ENCODE measurements at regions not wholly inside any gene's neighbourhood (a gene's known extent, or its start where the extent isn't known, plus 50 kb on each side); places are given as distances from the start of the nearest gene placed in this dataset.
A peak's percentile ranks its signal among the peaks of the same experiment; 100 is the strongest.

DNA sequence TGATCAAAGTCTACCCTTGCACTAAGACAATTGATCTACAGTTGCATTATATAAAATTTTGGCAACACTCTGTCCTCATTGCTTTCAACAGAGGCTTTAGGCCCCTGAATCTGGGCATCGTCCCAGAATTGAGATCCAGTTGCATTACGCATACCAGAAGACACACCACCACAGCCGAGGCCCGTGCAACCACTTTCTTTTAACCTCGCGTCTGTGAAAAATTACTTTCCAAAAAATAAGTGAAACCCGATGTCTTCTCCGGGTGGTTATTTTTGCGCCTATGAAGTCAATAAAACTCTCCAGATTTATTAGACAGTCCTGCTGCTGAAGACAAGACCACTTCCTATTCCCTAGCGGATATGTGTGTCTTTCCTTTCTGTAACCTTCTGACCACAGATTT lies 52.1 kb upstream of the NFIB start:
- CTCF ChIA-PET = no interaction called here
- Histone ChIP-seq H3K4me3 (ENCODE audit: low read length) (no peak overlapping the region), H3K27me3 (ENCODE audit: insufficient read depth, low read length, poor library complexity, severe bottlenecking) (no peaks in the 10 kb centered on the region), H3K9me3 (ENCODE audit: low read length) (no peaks in the 10 kb centered on the region), H3K4me1 (ENCODE audit: insufficient read depth, low read length) (no peaks in the 10 kb centered on the region), H3K27ac (ENCODE audit: low read depth, low read length) (no peak overlapping the region), H3K36me3 (ENCODE audit: insufficient read depth, low read length) (no peaks in the 10 kb centered on the region)
- H3K4me1 Mint-ChIP-seq = no peaks in the 10 kb centered on the region
- peak overlapping the region in 1 of 8 donors; percentile 31 for H3K27ac Mint-ChIP-seq
- H3K9me3 Mint-ChIP-seq = peaks cover 0 to 5% (median 2%) of the 10 kb centered on the region in 5 donors
- POLR2A ChIA-PET = no interaction called here
- peaks cover 12 to 14% of the 10 kb centered on the region in 2 donors for H3K27me3 Mint-ChIP-seq
- H3K4me3 Mint-ChIP-seq = no peak overlapping the region
- peaks cover 0 to 2% (median 0%) of the 10 kb centered on the region in 3 donors for H3K36me3 Mint-ChIP-seq
- no peak for DNase-seq

DNA sequence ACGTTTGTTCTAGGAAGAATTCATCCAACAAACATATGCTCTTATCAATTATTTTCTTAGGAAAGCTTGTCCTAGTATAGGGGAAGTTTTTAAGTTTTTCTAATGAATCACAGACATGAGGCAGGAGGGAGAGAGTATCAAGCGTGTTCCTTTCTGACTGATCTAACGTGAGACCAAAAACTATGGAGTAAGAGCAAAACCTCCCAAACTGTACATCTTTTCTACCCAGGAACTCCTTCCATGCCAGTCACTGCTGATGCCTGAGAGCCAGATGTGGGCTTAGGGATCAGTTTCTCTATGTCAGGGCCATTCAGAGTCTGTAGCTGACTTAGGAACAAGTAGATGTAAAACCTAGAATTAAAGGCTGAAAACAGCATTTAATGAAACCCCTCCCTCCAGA lies 51.7 kb upstream of the NFIB start:
- no peak for DNase-seq
- Histone ChIP-seq H3K9me3 (ENCODE audit: low read length) (no peaks in the 10 kb centered on the region), H3K36me3 (ENCODE audit: insufficient read depth, low read length) (no peaks in the 10 kb centered on the region), H3K4me3 (ENCODE audit: low read length) (no peak overlapping the region), H3K27me3 (ENCODE audit: insufficient read depth, low read length, poor library complexity, severe bottlenecking) (no peaks in the 10 kb centered on the region), H3K4me1 (ENCODE audit: insufficient read depth, low read length) (no peaks in the 10 kb centered on the region), H3K27ac (ENCODE audit: low read depth, low read length) (no peak overlapping the region)
- Mint-ChIP-seq H3K27me3 (peaks cover 12 to 14% of the 10 kb centered on the region in 2 donors), H3K9me3 (peaks cover 0 to 5% (median 2%) of the 10 kb centered on the region in 5 donors), H3K4me3 (no peak overlapping the region), H3K4me1 (no peaks in the 10 kb centered on the region), H3K36me3 (peaks cover 0 to 2% (median 0%) of the 10 kb centered on the region in 3 donors), H3K27ac (peak overlapping the region in 1 of 8 donors; percentile 31)
- POLR2A ChIA-PET = no interaction called here
- CTCF ChIA-PET = no interaction called here
